ENCODE measurements at regions not wholly inside any gene's neighbourhood (a gene's known extent, or its start where the extent isn't known, plus 50 kb on each side); places are given as distances from the start of the nearest gene placed in this dataset.
"Not testable (repeated sequence)": the region's sequence is repeated elsewhere in the genome, so short reads cannot be mapped to it uniquely, and the experiment has no call there.

- not testable (repeated sequence) for FAIRE-seq
Measured at GRCh38 chr17:15864061-15864460, 80.9 kb upstream of the ADORA2B start.

GRCh38 chr17:15864472-15864871 is 80.5 kb upstream of the ADORA2B start:
- FAIRE-seq = not testable (repeated sequence)

GRCh38 chr17:15866015-15866414 is 78.9 kb upstream of the ADORA2B start:
- not testable (repeated sequence) for FAIRE-seq

- FAIRE-seq = not testable (repeated sequence)
Measured at GRCh38 chr17:15867331-15867730, 77.6 kb upstream of the ADORA2B start.

- not testable (repeated sequence) for FAIRE-seq
Measured at GRCh38 chr17:15869868-15870267, 75.1 kb upstream of the ADORA2B start.

GRCh38 chr17:15872677-15873076 is 72.3 kb upstream of the ADORA2B start:
- FAIRE-seq = not testable (repeated sequence)

GRCh38 chr17:15877882-15878500 is 66.9 kb upstream of the ADORA2B start:
- not testable (repeated sequence) for FAIRE-seq

GRCh38 chr17:15882058-15882720 is 62.7 kb upstream of the ADORA2B start:
- no peak for FAIRE-seq

GRCh38 chr17:15882777-15883176 is 62.2 kb upstream of the ADORA2B start:
- FAIRE-seq = no peak

GRCh38 chr17:15883617-15884111 is 61.3 kb upstream of the ADORA2B start:
- no peak for FAIRE-seq

- FAIRE-seq = no peak
Measured at GRCh38 chr17:15884731-15885130, 60.2 kb upstream of the ADORA2B start.

GRCh38 chr17:15885770-15886169 is 59.2 kb upstream of the ADORA2B start:
- FAIRE-seq = no peak

- no peak for FAIRE-seq
Measured at GRCh38 chr17:15886221-15886620, 58.7 kb upstream of the ADORA2B start.

- no peak for FAIRE-seq
Measured at GRCh38 chr17:15886804-15887203, 58.1 kb upstream of the ADORA2B start.

- no peak for FAIRE-seq
Measured at GRCh38 chr17:15888436-15888835, 56.5 kb upstream of the ADORA2B start.

- peak; percentile 55 for FAIRE-seq
Measured at GRCh38 chr17:15890279-15890892, 54.5 kb upstream of the ADORA2B start.

- FAIRE-seq = no peak
Measured at GRCh38 chr17:15891318-15891717, 53.6 kb upstream of the ADORA2B start.

- no peak for FAIRE-seq
Measured at GRCh38 chr17:15892244-15892643, 52.7 kb upstream of the ADORA2B start.

- FAIRE-seq = no peak
Measured at GRCh38 chr17:15892731-15893657, 51.9 kb upstream of the ADORA2B start.

GRCh38 chr17:15893658-15894024 is 51.3 kb upstream of the ADORA2B start:
- no peak for FAIRE-seq

- FAIRE-seq = no peak
Measured at GRCh38 chr17:15894258-15894657, 50.7 kb upstream of the ADORA2B start.

GRCh38 chr17:15894913-15895658 is 49.8 kb upstream of the ADORA2B start:
- no peak for FAIRE-seq

Measured in G401.6 (cell line).